ENCODE measurements at regions not wholly inside any gene's neighbourhood (a gene's known extent, or its start where the extent isn't known, plus 50 kb on each side); places are given as distances from the start of the nearest gene placed in this dataset.

GRCh38 chr5:52331725-52332124 lies 456.0 kb upstream of the ITGA1 start:
- Histone ChIP-seq H3K4me3 (ENCODE audit: low read depth, low read length) (no peak overlapping the region), H3K4me1 (ENCODE audit: control insufficient read depth, insufficient read depth, low read length) (peaks cover 6% of the 10 kb centered on the region; the same call in 1 of the 2 replicates), H3K36me3 (ENCODE audit: control insufficient read depth, insufficient read depth, low read length) (no peaks in the 10 kb centered on the region), H3K9ac (ENCODE audit: low read depth, low read length) (no peak overlapping the region), H3K27me3 (ENCODE audit: control insufficient read depth, insufficient read depth, low read length) (no peaks in the 10 kb centered on the region), H3K9me3 (ENCODE audit: control insufficient read depth, insufficient read depth, low read length) (0 out of 2 replicates have a peak, but pooled peaks cover 2% of the 10 kb centered on the region), H3K27ac (ENCODE audit: low read depth, low read length) (no peak overlapping the region)

- H3K9ac ChIP-seq (ENCODE audit: low read depth, low read length): no peak overlapping the region
- H3K9me3 ChIP-seq (ENCODE audit: control insufficient read depth, insufficient read depth, low read length): 0 out of 2 replicates have a peak, but pooled peaks cover 2% of the 10 kb centered on the region
- no peak overlapping the region for H3K27ac ChIP-seq (ENCODE audit: low read depth, low read length)
- H3K27me3 ChIP-seq (ENCODE audit: control insufficient read depth, insufficient read depth, low read length): no peaks in the 10 kb centered on the region
- peaks cover 6% of the 10 kb centered on the region; the same call in 1 of the 2 replicates for H3K4me1 ChIP-seq (ENCODE audit: control insufficient read depth, insufficient read depth, low read length)
- H3K36me3 ChIP-seq (ENCODE audit: control insufficient read depth, insufficient read depth, low read length): no peaks in the 10 kb centered on the region
- H3K4me3 ChIP-seq (ENCODE audit: low read depth, low read length): no peak overlapping the region
Measured at GRCh38 chr5:52334367-52334766, 453.3 kb upstream of the ITGA1 start.

GRCh38 chr5:52339285-52339684 lies 448.4 kb upstream of the ITGA1 start:
- Histone ChIP-seq H3K4me3 (ENCODE audit: low read depth, low read length) (no peak overlapping the region), H3K27ac (ENCODE audit: low read depth, low read length) (no peak overlapping the region), H3K9ac (ENCODE audit: low read depth, low read length) (no peak overlapping the region), H3K27me3 (ENCODE audit: control insufficient read depth, insufficient read depth, low read length) (no peaks in the 10 kb centered on the region), H3K4me1 (ENCODE audit: control insufficient read depth, insufficient read depth, low read length) (peaks cover 5% of the 10 kb centered on the region), H3K36me3 (ENCODE audit: control insufficient read depth, insufficient read depth, low read length) (no peaks in the 10 kb centered on the region), H3K9me3 (ENCODE audit: control insufficient read depth, insufficient read depth, low read length) (no peaks in the 10 kb centered on the region)

- Histone ChIP-seq H3K9me3 (ENCODE audit: control insufficient read depth, insufficient read depth, low read length) (no peaks in the 10 kb centered on the region), H3K4me3 (ENCODE audit: low read depth, low read length) (no peak overlapping the region), H3K36me3 (ENCODE audit: control insufficient read depth, insufficient read depth, low read length) (no peaks in the 10 kb centered on the region), H3K4me1 (ENCODE audit: control insufficient read depth, insufficient read depth, low read length) (peaks cover 2% of the 10 kb centered on the region; the same call in 1 of the 2 replicates), H3K27ac (ENCODE audit: low read depth, low read length) (no peak overlapping the region), H3K9ac (ENCODE audit: low read depth, low read length) (no peak overlapping the region), H3K27me3 (ENCODE audit: control insufficient read depth, insufficient read depth, low read length) (no peaks in the 10 kb centered on the region)
Measured at GRCh38 chr5:52342361-52342760, 445.4 kb upstream of the ITGA1 start.

- H3K27ac ChIP-seq (ENCODE audit: low read depth, low read length): no peak overlapping the region
- H3K9ac ChIP-seq (ENCODE audit: low read depth, low read length): no peak overlapping the region
- H3K27me3 ChIP-seq (ENCODE audit: control insufficient read depth, insufficient read depth, low read length): no peaks in the 10 kb centered on the region
- H3K36me3 ChIP-seq (ENCODE audit: control insufficient read depth, insufficient read depth, low read length): no peaks in the 10 kb centered on the region
- no peak overlapping the region for H3K4me3 ChIP-seq (ENCODE audit: low read depth, low read length)
- H3K4me1 ChIP-seq (ENCODE audit: control insufficient read depth, insufficient read depth, low read length): no peaks in the 10 kb centered on the region; the same call in 1 of the 2 replicates
- no peaks in the 10 kb centered on the region for H3K9me3 ChIP-seq (ENCODE audit: control insufficient read depth, insufficient read depth, low read length)
Measured at GRCh38 chr5:52356311-52356918, 431.3 kb upstream of the ITGA1 start.

GRCh38 chr5:52359261-52359660 lies 428.5 kb upstream of the ITGA1 start:
- H3K27ac ChIP-seq (ENCODE audit: low read depth, low read length): no peak overlapping the region
- H3K9ac ChIP-seq (ENCODE audit: low read depth, low read length): no peak overlapping the region
- H3K27me3 ChIP-seq (ENCODE audit: control insufficient read depth, insufficient read depth, low read length): no peaks in the 10 kb centered on the region
- no peaks in the 10 kb centered on the region for H3K9me3 ChIP-seq (ENCODE audit: control insufficient read depth, insufficient read depth, low read length)
- H3K4me1 ChIP-seq (ENCODE audit: control insufficient read depth, insufficient read depth, low read length): no peaks in the 10 kb centered on the region; the same call in 1 of the 2 replicates
- no peaks in the 10 kb centered on the region for H3K36me3 ChIP-seq (ENCODE audit: control insufficient read depth, insufficient read depth, low read length)
- no peak overlapping the region for H3K4me3 ChIP-seq (ENCODE audit: low read depth, low read length)

DNA sequence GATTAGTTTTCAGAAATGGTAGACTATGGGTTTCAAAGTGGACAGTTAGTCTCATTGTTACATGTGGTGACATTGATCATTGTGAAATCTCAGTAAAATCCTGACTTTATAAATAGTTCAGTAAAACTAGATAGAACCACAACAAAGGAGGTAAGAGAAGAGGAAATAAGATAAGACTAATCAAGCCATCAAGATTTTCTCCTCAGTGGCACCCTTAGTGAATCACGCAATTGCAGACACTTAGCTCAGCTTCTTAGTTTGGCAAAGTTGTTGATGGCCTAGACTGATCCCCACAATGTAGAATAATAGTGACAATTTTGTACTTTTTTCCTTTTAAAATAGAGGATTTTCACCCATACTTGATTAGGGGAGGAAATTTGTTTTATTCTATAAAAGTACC lies 426.7 kb upstream of the ITGA1 start:
- no peaks in the 10 kb centered on the region; the same call in 1 of the 2 replicates for H3K4me1 ChIP-seq (ENCODE audit: control insufficient read depth, insufficient read depth, low read length)
- H3K27me3 ChIP-seq (ENCODE audit: control insufficient read depth, insufficient read depth, low read length): no peaks in the 10 kb centered on the region
- H3K9ac ChIP-seq (ENCODE audit: low read depth, low read length): no peak overlapping the region
- no peak overlapping the region for H3K4me3 ChIP-seq (ENCODE audit: low read depth, low read length)
- H3K36me3 ChIP-seq (ENCODE audit: control insufficient read depth, insufficient read depth, low read length): no peaks in the 10 kb centered on the region
- no peak overlapping the region for H3K27ac ChIP-seq (ENCODE audit: low read depth, low read length)
- no peaks in the 10 kb centered on the region for H3K9me3 ChIP-seq (ENCODE audit: control insufficient read depth, insufficient read depth, low read length)

- Histone ChIP-seq H3K27me3 (ENCODE audit: control insufficient read depth, insufficient read depth, low read length) (no peaks in the 10 kb centered on the region), H3K9ac (ENCODE audit: low read depth, low read length) (no peak overlapping the region), H3K4me1 (ENCODE audit: control insufficient read depth, insufficient read depth, low read length) (no peaks in the 10 kb centered on the region), H3K36me3 (ENCODE audit: control insufficient read depth, insufficient read depth, low read length) (no peaks in the 10 kb centered on the region), H3K9me3 (ENCODE audit: control insufficient read depth, insufficient read depth, low read length) (no peaks in the 10 kb centered on the region), H3K4me3 (ENCODE audit: low read depth, low read length) (no peak overlapping the region), H3K27ac (ENCODE audit: low read depth, low read length) (no peak overlapping the region)
Measured at GRCh38 chr5:52374286-52374685, 413.4 kb upstream of the ITGA1 start.

DNA sequence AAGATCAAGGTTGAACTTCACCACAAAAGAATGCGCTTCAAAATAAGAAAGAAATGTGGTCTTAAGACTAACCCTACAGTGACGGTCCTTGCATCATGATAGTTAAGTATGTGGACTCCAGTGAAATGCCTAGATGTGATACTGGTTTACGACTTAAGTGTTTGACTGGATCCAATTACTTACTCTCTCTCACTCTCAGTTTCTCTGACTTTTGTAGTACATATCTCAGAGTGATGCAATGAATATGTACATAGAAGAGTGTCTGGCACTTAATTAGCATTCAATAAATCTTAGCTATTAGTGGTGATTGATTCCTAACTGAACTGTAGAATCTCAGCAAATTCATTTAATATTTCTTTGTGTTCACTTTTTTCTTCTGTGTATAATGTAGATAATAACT lies 411.7 kb upstream of the ITGA1 start:
- H3K9me3 ChIP-seq (ENCODE audit: control insufficient read depth, insufficient read depth, low read length): no peaks in the 10 kb centered on the region
- no peak overlapping the region for H3K27ac ChIP-seq (ENCODE audit: low read depth, low read length)
- no peaks in the 10 kb centered on the region for H3K4me1 ChIP-seq (ENCODE audit: control insufficient read depth, insufficient read depth, low read length)
- no peak overlapping the region for H3K4me3 ChIP-seq (ENCODE audit: low read depth, low read length)
- no peak overlapping the region for H3K9ac ChIP-seq (ENCODE audit: low read depth, low read length)
- H3K27me3 ChIP-seq (ENCODE audit: control insufficient read depth, insufficient read depth, low read length): no peaks in the 10 kb centered on the region
- no peaks in the 10 kb centered on the region for H3K36me3 ChIP-seq (ENCODE audit: control insufficient read depth, insufficient read depth, low read length)

GRCh38 chr5:52376592-52376991 lies 411.1 kb upstream of the ITGA1 start:
- Histone ChIP-seq H3K4me3 (ENCODE audit: low read depth, low read length) (no peak overlapping the region), H3K9ac (ENCODE audit: low read depth, low read length) (no peak overlapping the region), H3K27me3 (ENCODE audit: control insufficient read depth, insufficient read depth, low read length) (no peaks in the 10 kb centered on the region), H3K36me3 (ENCODE audit: control insufficient read depth, insufficient read depth, low read length) (no peaks in the 10 kb centered on the region), H3K27ac (ENCODE audit: low read depth, low read length) (no peak overlapping the region), H3K9me3 (ENCODE audit: control insufficient read depth, insufficient read depth, low read length) (no peaks in the 10 kb centered on the region), H3K4me1 (ENCODE audit: control insufficient read depth, insufficient read depth, low read length) (no peaks in the 10 kb centered on the region)

GRCh38 chr5:52378237-52378636 lies 409.5 kb upstream of the ITGA1 start:
- Histone ChIP-seq H3K4me1 (ENCODE audit: control insufficient read depth, insufficient read depth, low read length) (no peaks in the 10 kb centered on the region), H3K27ac (ENCODE audit: low read depth, low read length) (no peak overlapping the region), H3K4me3 (ENCODE audit: low read depth, low read length) (no peak overlapping the region), H3K27me3 (ENCODE audit: control insufficient read depth, insufficient read depth, low read length) (no peaks in the 10 kb centered on the region), H3K9me3 (ENCODE audit: control insufficient read depth, insufficient read depth, low read length) (no peaks in the 10 kb centered on the region), H3K9ac (ENCODE audit: low read depth, low read length) (no peak overlapping the region), H3K36me3 (ENCODE audit: control insufficient read depth, insufficient read depth, low read length) (no peaks in the 10 kb centered on the region)

All from HUES48 (cell line).